ENCODE measurements at regions not wholly inside any gene's neighbourhood (a gene's known extent, or its start where the extent isn't known, plus 50 kb on each side); places are given as distances from the start of the nearest gene placed in this dataset.

DNA sequence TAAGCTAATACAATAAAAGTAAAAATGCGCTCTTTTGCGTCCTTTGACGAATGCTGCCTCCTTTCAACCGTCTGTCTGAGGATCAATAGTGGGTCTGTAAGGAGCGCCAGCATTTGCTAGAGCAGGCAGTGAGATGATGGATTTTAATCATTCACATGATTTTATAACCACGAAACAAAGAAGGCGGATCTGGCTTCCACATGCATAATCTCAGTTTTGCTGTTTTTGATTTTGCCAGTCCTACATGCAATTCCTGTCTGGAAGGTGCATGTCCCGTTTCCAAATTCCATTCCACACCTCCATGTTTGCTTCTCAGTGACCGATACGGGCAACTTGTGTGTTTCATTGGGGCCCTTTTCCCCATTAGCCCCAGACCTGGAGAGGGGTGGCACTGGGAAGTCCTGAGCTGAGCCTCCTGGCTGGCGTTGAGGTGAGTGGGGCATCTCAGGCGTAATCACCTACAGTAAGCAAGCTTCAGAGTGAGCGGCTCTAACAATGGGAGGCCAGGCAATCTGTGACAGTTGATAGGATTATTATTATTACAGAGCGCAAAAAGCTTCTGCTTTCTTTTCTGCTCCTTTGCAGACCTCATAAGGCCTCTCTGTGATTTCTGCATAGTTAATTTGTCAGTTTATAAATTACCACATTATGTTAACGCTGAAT lies 405.4 kb downstream of the ZSWIM6 start:
- H3K9me3 ChIP-seq: no peaks in the 10 kb centered on the region
- DNase-seq: no peak
- no peaks in the 10 kb centered on the region for H3K36me3 ChIP-seq (ENCODE audit: low read depth, missing control alignments)
- TF ChIP-seq, protein P1, sequence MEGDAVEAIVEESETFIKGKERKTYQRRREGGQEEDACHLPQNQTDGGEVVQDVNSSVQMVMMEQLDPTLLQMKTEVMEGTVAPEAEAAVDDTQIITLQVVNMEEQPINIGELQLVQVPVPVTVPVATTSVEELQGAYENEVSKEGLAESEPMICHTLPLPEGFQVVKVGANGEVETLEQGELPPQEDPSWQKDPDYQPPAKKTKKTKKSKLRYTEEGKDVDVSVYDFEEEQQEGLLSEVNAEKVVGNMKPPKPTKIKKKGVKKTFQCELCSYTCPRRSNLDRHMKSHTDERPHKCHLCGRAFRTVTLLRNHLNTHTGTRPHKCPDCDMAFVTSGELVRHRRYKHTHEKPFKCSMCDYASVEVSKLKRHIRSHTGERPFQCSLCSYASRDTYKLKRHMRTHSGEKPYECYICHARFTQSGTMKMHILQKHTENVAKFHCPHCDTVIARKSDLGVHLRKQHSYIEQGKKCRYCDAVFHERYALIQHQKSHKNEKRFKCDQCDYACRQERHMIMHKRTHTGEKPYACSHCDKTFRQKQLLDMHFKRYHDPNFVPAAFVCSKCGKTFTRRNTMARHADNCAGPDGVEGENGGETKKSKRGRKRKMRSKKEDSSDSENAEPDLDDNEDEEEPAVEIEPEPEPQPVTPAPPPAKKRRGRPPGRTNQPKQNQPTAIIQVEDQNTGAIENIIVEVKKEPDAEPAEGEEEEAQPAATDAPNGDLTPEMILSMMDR (IDR thresholded peaks at IDR 0.05): no peak
- no peak for TF ChIP-seq POLR2A (IDR thresholded peaks at IDR 0.05)
- no peaks in the 10 kb centered on the region for H3K27me3 ChIP-seq
- WGBS, 2 donors: 92 to 94% methylated on average over 15 of the region's 15 CpGs
- H3K27ac ChIP-seq: no peak overlapping the region
- no peaks in the 10 kb centered on the region for H3K4me1 ChIP-seq
- intact Hi-C loops (cut with DNase I; ENCODE audit: low total_unique reads): no loop called here
- no peak overlapping the region for H3K4me3 ChIP-seq

DNA sequence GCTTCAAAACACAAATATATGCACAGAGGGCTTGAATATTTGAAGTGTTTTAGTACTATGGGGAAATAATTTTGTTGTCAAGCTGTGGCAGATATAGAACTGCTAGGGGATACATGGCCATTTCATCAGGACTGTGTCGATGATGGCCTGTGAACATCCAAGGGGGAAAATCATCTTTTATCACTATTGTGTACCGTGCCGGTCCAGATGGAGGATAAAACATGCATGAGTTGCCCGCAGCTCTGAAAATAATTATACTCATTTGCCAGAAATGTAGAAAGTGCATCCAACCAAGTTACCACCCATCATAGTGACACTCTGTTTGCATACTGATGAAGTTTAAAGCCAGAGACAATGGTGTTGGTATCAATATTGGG lies 405.9 kb downstream of the ZSWIM6 start:
- no peak overlapping the region for H3K4me3 ChIP-seq
- H3K36me3 ChIP-seq (ENCODE audit: low read depth, missing control alignments): no peaks in the 10 kb centered on the region
- no peak overlapping the region for H3K27ac ChIP-seq
- DNase-seq: no peak
- intact Hi-C loops (cut with DNase I; ENCODE audit: low total_unique reads): no loop called here
- 94 to 98% methylated on average over 4 of the region's 4 CpGs for WGBS, 2 donors
- no peaks in the 10 kb centered on the region for H3K27me3 ChIP-seq
- no peaks in the 10 kb centered on the region for H3K4me1 ChIP-seq
- no peaks in the 10 kb centered on the region for H3K9me3 ChIP-seq
- TF ChIP-seq, protein P1 (IDR thresholded peaks at IDR 0.05): no peak
- TF ChIP-seq POLR2A (IDR thresholded peaks at IDR 0.05): no peak

DNA sequence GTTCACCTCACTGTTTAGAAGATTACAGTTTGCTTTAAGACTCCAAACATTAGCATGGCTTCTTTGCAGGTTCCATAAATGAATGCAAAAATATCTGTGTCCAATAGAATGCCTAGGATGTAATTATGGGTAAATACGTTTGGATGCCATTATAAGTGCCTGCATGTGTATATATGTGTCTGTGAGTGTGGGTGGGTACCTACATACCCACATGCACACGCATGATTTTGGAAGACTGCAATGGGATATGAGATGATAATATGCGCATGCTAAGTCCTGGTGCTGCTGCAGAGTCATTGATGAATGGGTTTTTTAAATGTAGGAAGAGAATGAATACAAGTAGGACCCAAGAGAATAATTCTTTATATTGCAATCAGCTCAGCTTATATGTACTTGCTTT lies 406.4 kb downstream of the ZSWIM6 start:
- WGBS, 2 donors: 92 to 96% methylated on average over 3 of the region's 3 CpGs
- intact Hi-C loops (cut with DNase I; ENCODE audit: low total_unique reads): no loop called here

DNA sequence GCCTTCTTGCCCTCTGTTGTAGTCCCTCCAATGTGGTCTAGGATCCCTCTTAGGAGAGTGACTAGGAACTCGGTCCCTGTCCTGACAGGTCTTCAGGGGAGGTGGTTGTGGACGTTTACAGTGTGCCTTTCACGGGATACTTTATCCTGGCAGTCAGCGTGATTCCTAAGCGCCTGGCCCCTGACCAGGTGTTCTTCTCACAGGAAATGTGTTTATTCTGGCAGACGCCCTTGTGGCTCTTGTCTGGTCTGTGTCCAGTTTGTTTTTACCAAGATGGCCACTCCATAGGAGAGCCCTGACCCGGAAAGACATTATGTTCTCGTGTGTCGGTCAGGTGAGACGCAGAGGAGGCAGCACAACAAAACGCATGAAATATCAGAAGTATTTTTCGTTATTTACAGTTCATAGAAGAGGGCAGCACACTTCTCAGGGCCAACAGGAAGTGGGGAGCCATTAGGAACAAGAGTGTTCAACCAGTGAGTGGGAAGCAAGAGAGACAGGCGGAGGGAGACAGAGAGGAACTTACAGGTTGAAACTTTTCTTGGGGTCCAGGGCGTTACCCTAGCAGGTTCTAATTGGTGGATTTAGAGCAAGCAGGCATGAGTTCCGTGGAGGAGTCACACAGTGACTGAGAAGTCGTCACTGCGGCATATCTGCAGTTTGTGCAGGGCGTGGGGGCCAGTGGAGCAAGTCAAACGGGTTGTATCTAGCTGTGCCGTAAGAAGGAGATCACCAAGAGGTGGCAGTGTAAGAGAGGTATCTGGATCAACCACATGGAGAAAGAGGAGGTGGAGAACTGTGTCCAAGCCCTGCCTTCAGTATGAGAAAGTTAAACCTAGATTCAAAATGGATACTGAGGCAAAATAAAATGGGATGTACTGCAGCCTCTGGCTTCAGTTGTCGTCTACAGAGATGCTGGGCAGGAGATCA lies 412.9 kb downstream of the ZSWIM6 start:
- Histone ChIP-seq H3K4me1 (no peaks in the 10 kb centered on the region), H3K4me3 (peak overlapping the region; percentile 17 to 22), H3K27me3 (no peaks in the 10 kb centered on the region), H3K36me3 (ENCODE audit: low read depth, missing control alignments) (no peaks in the 10 kb centered on the region), H3K27ac (no peak overlapping the region), H3K9me3 (no peaks in the 10 kb centered on the region)
- no peak for DNase-seq
- TF ChIP-seq, protein P1 (IDR thresholded peaks at IDR 0.05): no peak
- no peak for TF ChIP-seq POLR2A (IDR thresholded peaks at IDR 0.05)
- 51 to 69% methylated on average over 19 to 21 of the region's 21 CpGs for WGBS, 2 donors
- intact Hi-C loops (cut with DNase I; ENCODE audit: low total_unique reads): no loop called here

More for the DNA sequence above, 406.4 kb downstream of the ZSWIM6 start:
- no peak for DNase-seq
- no peaks in the 10 kb centered on the region for H3K27me3 ChIP-seq
- TF ChIP-seq POLR2A (IDR thresholded peaks at IDR 0.05): no peak
- TF ChIP-seq, protein P1 (IDR thresholded peaks at IDR 0.05): no peak
- H3K36me3 ChIP-seq (ENCODE audit: low read depth, missing control alignments): no peaks in the 10 kb centered on the region
- no peaks in the 10 kb centered on the region for H3K9me3 ChIP-seq
- H3K4me3 ChIP-seq: no peak overlapping the region
- no peak overlapping the region for H3K27ac ChIP-seq
- no peaks in the 10 kb centered on the region for H3K4me1 ChIP-seq

Measured in testis (tissue), 2 donors.